ENCODE measurements at regions not wholly inside any gene's neighbourhood (a gene's known extent, or its start where the extent isn't known, plus 50 kb on each side); places are given as distances from the start of the nearest gene placed in this dataset.

DNA sequence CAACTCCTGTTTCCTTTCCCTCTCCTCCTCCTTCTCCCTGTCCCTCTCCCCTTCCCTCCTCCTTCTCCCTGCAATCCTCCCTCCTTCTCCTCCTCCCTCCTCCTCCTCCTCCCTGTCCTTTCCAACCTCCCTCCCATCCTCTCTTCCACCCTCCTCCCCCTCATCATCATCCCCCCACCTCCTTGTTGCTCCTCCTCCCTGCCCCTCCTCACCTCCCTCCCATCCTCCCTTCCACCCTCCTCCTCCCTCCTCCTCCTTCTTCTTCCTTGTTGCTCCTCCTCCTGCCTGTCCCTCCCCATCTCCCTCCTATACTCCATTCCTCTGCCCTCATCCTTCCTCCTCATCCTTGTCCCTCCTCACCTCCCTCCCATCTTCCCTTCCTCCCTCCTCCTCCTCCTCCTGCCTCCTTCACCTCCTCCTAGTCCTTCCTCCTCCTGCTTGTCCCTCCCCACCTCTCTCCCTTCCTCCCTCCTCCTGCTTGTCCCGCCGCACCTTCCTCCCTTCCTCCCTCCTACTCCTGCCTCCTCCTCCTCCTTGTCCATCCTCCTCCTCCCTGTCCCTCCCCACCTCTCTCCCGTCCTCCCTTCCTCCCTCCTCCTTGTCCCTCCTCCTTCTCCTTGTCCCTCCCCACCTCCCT lies 222.5 kb downstream of the IRF8 start:
- no peak for DNase-seq (ENCODE audit: low spot score)
- in situ Hi-C loops (cut with HindIII; ENCODE audit: low sequenced_read_pairs): no loop called here

- no peak for DNase-seq (ENCODE audit: low spot score)
- in situ Hi-C loops (cut with HindIII; ENCODE audit: low sequenced_read_pairs): no loop called here
Observed at GRCh38 chr16:86122681-86123342, 223.8 kb downstream of the IRF8 start.

DNA sequence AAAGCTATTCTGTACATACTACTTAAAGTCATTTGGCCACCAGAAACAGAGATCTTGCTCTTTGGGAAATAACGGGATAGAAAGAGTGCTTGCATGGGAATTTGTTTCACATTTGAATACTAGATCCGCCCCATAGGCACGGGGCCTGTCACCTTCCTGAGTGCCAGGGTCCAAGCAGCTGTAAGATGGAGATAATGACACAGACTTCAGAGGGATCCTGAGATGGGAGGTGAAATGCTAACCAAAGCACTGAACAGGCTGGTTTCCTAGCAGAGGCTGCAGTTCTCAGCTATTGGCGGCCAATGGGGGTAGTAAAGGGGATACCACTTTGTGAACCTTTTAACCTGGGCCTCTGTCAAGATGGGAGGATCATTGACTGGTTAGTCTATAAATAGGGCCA lies 225.4 kb downstream of the IRF8 start:
- no peak for DNase-seq (ENCODE audit: low spot score)
- in situ Hi-C loops (cut with HindIII; ENCODE audit: low sequenced_read_pairs): no loop called here

- DNase-seq (ENCODE audit: low spot score): no peak
- in situ Hi-C loops (cut with HindIII; ENCODE audit: low sequenced_read_pairs): no loop called here
Observed at GRCh38 chr16:86126891-86127290, 227.9 kb downstream of the IRF8 start.

DNA sequence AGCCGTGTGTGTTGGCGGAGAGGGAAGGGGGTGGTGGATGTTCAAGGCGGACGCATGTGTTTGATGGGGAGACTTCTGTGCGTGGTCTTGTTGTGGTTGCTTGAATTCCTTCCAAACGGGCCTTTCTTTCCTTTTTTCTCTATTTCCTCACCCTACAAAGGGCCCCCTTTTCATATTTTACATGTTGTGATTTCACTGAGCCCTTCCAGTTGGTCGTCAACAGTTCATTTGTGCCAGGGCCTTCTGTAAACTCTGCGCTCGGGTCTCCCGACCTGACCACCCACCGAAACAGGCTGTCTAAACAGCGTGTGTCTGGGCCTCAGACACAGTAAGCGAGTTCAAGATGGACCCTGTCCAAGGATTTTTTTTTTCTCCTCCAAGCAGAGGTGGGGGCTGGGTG lies 228.4 kb downstream of the IRF8 start:
- no peak for DNase-seq (ENCODE audit: low spot score)
- in situ Hi-C loops (cut with HindIII; ENCODE audit: low sequenced_read_pairs): no loop called here

DNA sequence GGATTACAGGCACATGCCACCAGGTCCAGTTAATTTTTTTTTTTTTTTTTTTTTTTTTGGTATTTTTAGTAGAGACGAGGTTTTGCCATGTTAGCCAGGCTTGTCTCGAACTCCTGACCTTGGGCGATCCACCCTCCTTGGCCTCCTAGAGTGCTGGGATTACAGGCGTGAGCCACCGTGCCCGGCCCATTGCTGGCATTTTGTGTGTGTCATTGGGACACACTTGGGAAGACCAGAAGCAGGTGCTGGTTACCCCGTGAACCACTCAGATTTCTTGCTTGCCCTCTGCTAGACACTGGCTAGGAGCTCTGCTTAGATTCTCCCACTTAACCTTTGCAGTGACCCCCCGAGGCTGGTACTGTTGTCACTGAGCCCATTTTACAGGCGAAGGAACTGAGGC lies 229.3 kb downstream of the IRF8 start:
- in situ Hi-C loops (cut with HindIII; ENCODE audit: low sequenced_read_pairs): no loop called here
- DNase-seq (ENCODE audit: low spot score): no peak

GRCh38 chr16:86129541-86129940 lies 230.6 kb downstream of the IRF8 start:
- no peak for DNase-seq (ENCODE audit: low spot score)
- in situ Hi-C loops (cut with HindIII; ENCODE audit: low sequenced_read_pairs): no loop called here

DNA sequence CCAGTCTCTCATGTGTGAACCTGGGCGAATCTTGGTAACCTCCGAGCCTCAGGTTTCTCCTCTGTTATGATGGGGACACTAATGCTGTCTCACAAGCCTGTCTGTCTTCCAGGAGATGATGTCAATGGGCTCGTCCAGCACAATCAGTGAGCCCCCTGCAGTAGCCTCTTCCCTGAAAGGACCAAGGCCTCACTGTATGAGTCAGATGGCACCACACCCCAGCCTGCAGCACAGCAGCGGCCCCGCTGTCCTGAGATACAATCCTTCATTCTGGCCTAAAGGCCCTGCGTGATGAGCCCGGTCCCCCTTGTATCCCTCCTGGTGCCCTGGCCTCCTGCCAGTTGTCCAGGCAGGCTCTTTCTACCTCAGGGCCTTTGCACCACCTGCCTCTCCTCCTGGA lies 234.4 kb downstream of the IRF8 start:
- no peak for DNase-seq (ENCODE audit: low spot score)
- in situ Hi-C loops (cut with HindIII; ENCODE audit: low sequenced_read_pairs): no loop called here

DNA sequence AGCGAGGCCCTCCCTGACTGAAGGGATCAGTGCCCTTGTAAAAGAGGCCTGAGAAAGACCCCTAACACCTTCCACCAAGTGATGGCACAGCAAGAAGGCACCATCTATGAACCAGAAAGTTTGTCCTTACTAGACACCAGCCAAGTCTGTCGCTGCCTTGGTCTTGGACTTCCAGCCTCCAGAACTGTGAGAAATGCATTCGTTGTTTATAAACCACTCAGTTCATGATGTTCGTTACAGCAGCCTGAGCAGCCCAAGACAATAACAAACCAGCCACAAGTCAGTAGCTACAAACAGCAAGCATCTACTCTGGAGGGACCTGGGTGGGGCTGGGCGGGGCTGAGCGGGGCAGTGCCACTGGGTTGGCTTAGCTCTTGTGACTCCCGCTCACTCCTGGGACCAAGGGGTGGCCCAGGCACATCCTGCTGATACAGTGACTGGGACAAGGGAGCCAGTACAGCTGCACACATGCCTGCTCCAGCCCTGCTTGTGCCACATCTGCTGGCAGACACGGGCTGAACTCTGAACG lies 234.9 kb downstream of the IRF8 start:
- in situ Hi-C loops (cut with HindIII; ENCODE audit: low sequenced_read_pairs): no loop called here
- DNase-seq (ENCODE audit: low spot score): no peak

DNA sequence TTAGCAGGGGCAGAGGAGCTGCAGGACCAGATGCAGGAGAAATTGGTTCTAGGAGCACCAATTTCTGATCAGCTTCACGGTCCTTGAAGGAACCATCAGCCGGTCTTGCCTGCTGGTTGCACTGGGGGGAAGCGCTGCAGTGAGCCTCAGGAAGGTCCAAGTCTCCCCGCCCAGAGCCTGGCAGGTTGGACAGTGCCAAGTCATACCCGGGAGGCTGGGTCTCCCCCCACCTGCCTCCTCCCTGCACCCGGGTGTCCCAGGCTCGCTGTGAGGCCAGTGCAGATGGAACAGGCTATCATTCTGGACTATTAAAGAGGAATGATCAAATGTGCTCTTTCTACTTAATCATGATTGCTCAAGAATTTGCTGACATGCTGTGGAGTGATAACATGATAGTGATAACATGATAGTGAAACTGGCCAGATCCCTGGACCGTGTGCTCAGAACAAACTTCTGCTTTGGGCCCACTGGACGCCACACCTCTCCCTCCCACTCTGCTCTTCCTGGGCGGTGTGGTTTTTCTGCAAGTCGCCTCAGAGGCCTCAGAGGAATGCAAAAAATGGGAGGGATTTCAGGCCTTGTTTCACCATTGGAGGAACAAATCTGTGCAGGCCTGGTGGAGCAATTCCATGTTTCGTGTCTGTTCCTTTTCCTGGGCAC lies 236.0 kb downstream of the IRF8 start:
- in situ Hi-C loops (cut with HindIII; ENCODE audit: low sequenced_read_pairs): no loop called here
- no peak for DNase-seq (ENCODE audit: low spot score)

- in situ Hi-C loops (cut with HindIII; ENCODE audit: low sequenced_read_pairs): no loop called here
- DNase-seq (ENCODE audit: low spot score): no peak
Observed at GRCh38 chr16:86137359-86137758, 238.4 kb downstream of the IRF8 start.

DNA sequence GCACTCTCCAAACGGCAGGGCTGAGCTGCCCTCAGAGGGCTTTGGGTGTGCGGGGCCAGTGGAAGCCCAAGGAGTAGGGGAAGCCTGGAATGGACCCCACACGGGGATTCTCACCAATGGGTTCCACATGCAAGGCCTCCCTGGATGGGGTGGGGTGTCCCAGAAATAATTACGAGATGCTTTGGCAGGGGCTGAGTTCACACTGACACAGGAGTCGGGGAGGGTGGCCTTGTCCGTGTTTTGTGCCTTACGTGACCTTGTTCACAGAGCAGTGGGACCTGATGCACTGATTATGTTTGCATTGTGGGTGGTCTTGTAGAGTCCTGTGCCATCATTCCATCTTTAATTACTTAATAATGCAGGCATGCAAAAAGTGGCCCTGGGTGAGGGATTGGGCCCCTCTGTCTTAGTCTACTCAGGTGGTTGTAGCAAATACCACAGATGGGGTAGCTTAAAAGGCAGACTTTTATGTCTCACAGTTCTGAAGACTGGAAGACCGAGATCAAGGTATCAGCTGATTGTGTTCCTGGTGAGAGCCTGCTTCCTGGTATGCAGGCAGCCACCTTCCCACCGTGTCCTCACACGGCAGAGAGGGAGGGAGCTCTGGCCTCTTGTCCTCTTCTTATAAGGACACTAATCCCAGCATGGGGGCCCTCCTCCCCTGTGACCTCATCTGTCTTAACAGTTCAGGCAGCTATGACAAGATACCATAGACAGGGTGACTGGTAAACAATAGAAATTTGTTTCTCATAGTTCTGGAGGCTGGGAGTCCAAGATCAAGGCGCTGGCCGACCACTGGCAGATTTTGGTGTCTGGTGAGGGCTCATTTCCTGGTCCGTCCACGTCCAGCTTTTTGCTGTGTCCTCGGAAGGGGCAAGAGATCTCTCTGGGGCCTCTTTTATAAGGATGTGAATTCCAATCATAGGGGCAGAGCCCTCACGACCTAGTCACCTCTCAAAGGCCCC lies 239.4 kb downstream of the IRF8 start:
- in situ Hi-C loops (cut with HindIII; ENCODE audit: low sequenced_read_pairs): no loop called here
- no peak for DNase-seq (ENCODE audit: low spot score)

- in situ Hi-C loops (cut with HindIII; ENCODE audit: low sequenced_read_pairs): no loop called here
- no peak for DNase-seq (ENCODE audit: low spot score)
Observed at GRCh38 chr16:86142801-86143236, 243.9 kb downstream of the IRF8 start.

GRCh38 chr16:86143666-86144065 lies 244.7 kb downstream of the IRF8 start:
- in situ Hi-C loops (cut with HindIII; ENCODE audit: low sequenced_read_pairs): no loop called here
- no peak for DNase-seq (ENCODE audit: low spot score)

DNA sequence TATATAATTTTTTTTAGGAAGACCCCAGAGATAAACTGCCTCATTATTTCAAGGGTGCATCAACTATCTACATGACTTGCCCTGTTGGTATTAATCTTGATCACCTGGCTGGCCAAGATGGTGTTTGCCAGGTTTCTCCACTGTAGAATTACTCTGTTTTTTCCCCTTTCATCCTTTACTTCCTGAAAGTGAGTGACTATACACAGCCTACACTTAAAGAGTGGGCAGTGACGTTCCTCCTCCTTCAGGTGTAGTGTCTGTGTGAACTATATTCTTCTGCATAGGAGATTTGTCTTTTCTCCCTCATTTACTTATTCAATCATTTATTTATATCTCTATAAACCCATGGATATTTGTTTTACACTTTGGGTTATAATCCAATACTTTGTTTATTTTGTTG lies 246.7 kb downstream of the IRF8 start:
- DNase-seq (ENCODE audit: low spot score): no peak
- in situ Hi-C loops (cut with HindIII; ENCODE audit: low sequenced_read_pairs): no loop called here

DNA sequence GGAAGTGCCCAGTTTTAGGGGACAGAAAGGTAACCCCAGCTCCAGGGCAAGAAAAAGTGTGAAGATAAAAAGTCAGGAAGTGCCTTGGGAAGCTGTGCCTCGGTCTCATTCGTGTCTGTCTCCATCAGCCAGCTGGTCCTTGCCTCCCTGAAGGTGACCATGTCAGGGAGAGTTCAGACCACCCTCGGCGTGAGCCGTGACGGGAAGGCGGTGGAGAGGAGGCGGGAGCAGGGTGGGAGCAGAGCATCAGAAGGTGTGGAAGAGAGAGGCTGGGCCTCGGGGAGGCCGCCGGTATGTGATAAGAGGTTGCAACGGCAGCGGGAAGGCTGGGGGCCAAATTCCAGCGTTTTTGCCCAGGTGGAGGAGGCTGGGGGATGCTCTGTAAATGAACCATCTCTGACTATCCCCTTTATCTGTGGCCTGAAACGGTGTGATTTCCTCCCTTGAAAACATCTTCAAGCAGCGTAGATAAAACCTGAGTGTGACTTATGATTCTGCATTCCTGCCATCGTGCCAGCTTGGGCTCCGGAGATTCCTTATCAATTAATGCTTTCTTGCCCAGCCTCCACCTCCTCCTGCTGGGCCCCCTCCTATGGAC lies 251.8 kb downstream of the IRF8 start:
- in situ Hi-C loops (cut with HindIII; ENCODE audit: low sequenced_read_pairs): no loop called here
- DNase-seq (ENCODE audit: low spot score): no peak

- in situ Hi-C loops (cut with HindIII; ENCODE audit: low sequenced_read_pairs): no loop called here
Observed at GRCh38 chr16:86151239-86151851, 252.4 kb downstream of the IRF8 start.

GRCh38 chr16:86156155-86156554 lies 257.2 kb downstream of the IRF8 start:
- no peak for DNase-seq (ENCODE audit: low spot score)
- in situ Hi-C loops (cut with HindIII; ENCODE audit: low sequenced_read_pairs): no loop called here

More at GRCh38 chr16:86151239-86151851, 252.4 kb downstream of the IRF8 start:
- no peak for DNase-seq (ENCODE audit: low spot score)
